DMS53 treated with DMSO at 0.1 percent for 48 hours (cell line): ENCODE measurements at regions not wholly inside any gene's neighbourhood (a gene's known extent, or its start where the extent isn't known, plus 50 kb on each side); places are given as distances from the start of the nearest gene placed in this dataset.
"Not testable (repeated sequence)": the region's sequence is repeated elsewhere in the genome, so short reads cannot be mapped to it uniquely, and the experiment has no call there.

Source experiments
- DNase-seq: peaks from one replicate; lab custom pipeline; 2025; ENCODE audit not compliant: unreplicated experiment; lab: John Stamatoyannopoulos, UW

GRCh38 chr10:61279400-61279799 lies 173.8 kb downstream of the TMEM26 start:
- DNase-seq, result no peak

DNA sequence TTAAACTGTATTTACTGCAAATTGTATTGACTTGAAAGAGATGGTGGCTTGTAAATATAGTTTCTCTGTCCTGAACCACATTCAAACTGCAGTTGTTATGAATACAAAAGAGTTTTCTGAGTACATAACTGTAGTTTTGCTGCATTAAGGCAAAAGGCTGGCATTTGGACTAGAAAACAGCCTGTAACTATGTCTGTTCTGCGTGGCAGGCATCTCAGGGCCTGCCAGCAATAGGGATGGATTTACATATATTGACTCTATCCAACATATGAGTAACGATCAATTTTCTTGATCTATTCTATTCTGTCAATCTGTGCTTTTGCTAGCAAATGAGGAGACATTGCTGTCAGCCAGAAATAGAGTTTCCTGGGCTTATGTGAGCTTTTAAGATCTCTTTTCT lies 174.6 kb downstream of the TMEM26 start:
- DNase-seq, result no peak

DNA sequence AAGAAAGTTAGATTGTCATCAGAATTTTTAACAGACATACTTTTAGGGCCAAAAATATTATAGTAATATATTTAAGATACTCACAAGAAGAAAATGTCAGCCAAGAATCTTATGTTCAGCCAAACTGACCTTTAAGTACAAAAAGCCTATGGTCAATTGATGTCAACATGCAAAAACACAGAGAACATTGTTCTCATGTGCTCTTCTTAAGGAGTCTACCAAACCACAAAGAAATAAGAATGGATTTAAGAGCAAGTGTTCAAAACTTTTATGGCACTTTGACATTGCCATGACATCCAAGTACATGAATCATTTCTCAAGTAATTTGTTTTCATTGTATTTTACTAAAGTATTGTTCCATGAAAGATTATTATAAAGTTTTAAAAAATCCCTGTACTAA lies 180.4 kb downstream of the TMEM26 start:
- DNase-seq, result no peak

DNA sequence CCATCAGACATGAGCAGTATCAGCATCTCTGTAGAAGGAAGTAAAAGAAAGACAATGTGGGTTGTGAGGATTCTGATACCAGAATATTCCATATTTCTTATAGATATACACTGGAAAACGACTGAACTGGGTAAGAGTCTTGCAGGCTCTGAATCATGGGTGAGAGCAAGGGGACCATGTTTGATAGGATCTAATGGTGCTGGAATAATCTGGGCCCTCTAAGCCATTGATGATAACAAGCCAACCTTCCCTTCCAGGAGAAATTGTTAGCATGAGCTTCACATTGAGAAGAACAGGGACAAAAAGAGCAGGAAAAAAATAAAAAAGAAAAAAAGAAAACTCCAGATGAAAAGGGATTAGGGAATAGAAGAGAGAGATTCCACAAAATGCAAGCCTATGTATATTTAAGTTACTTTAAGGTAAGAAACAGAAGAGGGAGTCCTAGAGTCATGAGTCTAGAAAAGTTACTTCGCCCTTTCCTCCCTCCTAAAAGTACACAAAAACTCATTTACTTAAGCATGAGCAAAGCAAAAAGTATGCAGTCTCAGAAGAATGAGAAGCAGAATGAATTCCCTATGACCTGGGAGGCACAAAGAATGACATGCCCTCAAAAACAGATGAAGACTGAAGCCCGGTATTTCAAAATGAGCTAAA lies 181.9 kb downstream of the TMEM26 start:
- DNase-seq, result peak; percentile 2

- no peak for DNase-seq
These were observed 189.7 kb downstream of the TMEM26 start for GRCh38 chr10:61263518-61263917.

GRCh38 chr10:61262486-61263261 lies 190.5 kb downstream of the TMEM26 start:
- DNase-seq, result no peak

DNA sequence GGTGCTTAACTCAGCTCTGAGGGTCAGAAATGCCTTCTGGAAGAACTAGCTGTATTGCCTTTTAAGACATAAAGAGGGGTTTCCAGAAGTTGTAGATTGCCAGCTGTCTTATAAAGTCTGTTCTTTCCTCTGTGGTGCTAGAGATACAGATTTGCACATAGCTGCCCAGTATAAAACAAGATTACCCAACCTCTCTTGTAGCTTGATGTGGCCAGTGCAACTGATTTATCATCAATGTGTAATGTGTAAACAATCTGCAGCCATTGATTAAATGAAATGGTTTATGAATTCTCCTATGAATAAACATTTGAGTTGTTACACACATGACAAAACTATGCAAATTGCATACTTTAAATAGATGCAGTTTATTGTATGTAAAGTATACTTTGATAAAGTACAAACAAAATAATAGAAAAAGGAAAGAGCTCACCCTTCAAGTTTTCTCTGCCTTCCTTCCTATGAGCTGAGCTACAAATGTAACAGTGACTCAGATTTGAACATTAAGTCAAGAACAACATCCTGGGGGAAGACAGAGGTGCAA lies 195.2 kb downstream of the TMEM26 start:
- no peak for DNase-seq

GRCh38 chr10:61257136-61257535 lies 196.0 kb downstream of the TMEM26 start:
- no peak for DNase-seq

DNA sequence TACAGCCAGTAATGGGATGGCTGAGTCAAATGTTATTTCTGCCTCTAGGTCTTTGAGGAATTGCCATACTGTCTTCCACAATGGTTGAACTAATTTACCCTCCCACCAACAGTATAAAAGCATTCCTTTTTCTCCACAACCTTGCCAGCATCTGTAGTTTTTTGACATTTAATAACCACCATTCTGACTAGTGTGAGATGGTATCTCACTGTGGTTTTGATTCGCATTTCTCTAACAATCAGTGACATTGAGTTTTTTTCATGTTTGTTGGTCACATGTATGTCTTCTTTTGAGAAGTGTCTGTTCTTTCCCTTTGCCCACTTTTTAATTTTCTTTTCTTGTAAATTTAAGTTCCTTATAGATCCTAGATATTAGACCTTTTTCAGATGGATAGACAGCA lies 200.9 kb downstream of the TMEM26 start:
- DNase-seq, result not testable (repeated sequence)

DNA sequence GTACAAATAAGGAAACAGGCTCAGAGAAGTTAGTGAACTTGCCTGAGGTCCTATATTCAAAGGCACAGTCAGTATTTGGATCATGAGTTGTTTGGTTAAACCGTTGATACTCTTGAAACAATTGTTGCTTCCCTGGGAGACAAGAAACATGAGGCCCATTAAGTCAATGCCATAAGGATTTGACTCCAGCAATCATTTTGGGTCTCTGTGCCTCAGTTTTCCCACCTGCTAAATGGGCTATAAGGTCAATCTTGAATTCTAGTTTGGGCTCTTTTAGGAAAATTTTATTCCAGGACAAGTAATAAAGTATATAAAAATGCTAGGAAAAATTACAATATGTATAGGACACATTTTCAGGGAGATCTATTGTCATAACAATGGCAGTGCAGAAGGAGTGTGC lies 202.1 kb downstream of the TMEM26 start:
- DNase-seq, result no peak

DNA sequence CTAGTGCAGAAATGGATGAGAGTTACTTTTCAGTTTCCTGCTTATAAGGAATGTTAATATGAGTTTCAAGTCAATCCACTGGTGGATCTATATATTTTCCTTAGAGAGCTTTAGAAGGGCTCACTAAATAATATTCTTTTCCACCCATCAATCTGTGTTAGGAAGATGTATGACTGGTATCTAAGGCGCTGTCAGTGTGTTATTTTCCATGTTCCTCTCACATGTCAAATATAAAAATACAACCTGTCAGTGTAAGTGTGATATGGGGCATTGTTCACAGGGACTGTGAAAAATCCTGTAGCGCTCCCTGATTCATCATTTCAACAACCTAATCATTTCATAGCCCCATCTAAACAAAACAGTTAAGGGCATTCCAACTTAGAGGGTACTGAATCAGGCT lies 203.1 kb downstream of the TMEM26 start:
- DNase-seq, result no peak

- no peak for DNase-seq
These were observed 205.2 kb downstream of the TMEM26 start for GRCh38 chr10:61248013-61248412.

DNA sequence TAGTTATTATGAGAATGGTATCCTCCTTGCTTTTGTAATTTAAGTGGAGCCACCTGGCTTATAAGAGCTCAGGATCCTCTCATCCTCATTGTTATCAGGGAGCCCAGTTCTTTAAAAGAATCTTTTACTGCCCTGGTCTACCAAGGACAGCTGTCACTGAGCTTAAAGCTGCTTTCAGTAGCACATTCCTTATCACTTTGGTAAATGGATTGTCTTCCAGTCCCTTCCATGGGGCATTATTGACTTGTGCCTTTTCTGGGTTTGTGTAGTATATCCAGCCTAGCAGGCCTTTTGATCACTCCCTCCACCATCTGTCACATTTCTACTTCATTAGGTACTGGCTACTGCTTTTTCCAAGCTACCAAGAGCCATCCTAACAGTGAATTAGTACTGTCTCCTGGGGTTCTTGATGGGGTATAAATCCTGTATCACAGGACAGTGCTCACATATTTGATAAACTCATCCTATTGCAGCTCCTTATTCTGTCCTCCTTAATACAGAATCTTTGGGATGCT lies 208.9 kb downstream of the TMEM26 start:
- DNase-seq, result no peak

- no peak for DNase-seq
These were observed 220.4 kb downstream of the TMEM26 start for GRCh38 chr10:61232780-61233179.

GRCh38 chr10:61225939-61226338 lies 227.2 kb downstream of the TMEM26 start:
- DNase-seq, result no peak

- DNase-seq, result no peak
These were observed 229.6 kb downstream of the TMEM26 start for GRCh38 chr10:61223576-61223975.

- DNase-seq, result no peak
These were observed 233.5 kb downstream of the TMEM26 start for GRCh38 chr10:61219696-61220095.

DNA sequence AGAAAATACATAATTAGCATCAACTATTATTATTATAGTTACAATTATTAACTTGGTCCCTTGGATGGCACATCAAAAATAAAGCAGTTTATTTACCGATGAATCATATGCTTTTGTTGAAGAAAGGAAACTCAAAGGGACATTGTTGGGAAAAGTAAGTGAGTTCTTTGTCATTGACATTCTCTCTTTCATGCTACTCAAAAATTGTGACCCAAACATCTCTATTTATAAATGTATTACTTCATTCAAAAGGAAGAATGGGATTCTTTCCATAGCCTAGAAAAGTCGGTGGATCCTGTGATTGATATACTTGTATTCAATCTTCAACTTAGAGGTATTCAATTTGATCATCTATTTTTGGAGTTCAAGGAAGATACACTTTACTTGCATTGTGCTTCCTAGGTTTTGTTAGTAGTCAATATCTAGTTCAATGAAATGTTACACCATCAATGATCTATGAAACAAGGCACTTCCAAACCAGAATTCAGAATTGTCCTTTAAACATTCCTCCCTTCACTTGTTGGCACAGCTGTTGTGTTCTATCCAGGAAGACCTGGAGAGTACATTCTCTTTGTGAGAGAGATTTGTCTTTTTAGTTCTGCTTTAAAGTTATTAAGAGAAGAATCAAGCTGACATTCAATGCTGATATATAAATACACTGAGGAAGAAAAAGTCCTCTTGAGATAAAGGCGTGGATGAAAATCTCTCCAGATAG lies 235.2 kb downstream of the TMEM26 start:
- DNase-seq, result no peak

DNA sequence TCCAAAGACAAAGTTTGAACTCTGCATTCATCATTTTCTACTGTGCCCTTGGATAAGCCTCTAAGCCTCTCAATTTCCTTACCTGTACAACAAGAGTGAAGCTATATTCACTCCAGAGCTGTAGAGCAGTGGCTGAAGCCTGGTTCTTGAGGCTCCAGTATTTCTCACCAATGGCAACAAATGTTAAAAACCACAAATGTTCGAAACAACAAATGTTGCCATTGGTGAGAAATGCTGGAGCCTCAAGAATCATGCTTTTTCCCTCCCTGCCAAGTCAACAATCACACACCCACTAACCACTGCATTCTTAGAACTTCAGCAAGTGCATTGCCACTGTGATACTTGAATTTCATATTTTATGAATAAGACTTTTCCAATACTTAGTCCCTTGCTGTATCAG lies 237.9 kb downstream of the TMEM26 start:
- no peak for DNase-seq

- DNase-seq, result no peak
These were observed 241.7 kb downstream of the TMEM26 start for GRCh38 chr10:61211468-61211867.

DNA sequence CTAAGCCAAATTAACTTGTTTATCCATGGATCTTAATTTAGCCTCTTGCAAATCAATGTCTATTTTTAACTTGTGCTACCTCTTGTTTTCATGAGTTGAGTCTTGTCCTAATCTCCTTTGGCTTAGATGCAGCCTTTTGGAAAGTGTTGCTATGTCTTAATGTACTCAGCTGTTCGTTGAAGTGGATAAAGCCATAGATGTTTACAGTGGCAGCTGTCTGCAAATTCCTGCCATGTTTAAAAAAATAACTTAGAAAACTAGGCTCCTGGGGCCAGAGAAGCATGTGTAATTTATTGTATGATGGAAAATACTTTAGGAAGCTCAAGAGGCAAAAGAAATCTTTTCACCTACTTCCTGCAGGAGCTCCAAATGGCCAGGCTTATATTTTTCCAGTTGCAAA lies 253.1 kb upstream of the RHOBTB1 start:
- DNase-seq, result no peak

DNA sequence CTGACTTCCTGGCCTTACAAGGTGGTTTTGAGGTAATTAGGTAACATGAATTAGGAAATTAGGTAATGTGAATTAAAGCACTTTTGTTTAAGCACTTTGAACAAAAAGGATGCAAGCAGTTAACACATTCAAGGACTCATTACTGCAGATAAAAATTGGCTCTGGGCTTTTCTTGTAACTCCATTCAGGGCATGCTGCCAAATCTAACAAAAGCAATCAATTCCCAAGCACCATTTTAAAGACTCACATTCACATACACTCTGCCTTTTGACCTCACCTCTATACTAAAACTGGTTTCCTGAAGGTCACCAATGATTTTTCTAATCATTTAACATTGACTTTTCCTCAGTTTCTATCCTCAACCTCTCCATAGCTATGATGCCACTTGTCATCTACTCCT lies 251.2 kb upstream of the RHOBTB1 start:
- no peak for DNase-seq
